ENCODE measurements at regions not wholly inside any gene's neighbourhood (a gene's known extent, or its start where the extent isn't known, plus 50 kb on each side); places are given as distances from the start of the nearest gene placed in this dataset.

DNA sequence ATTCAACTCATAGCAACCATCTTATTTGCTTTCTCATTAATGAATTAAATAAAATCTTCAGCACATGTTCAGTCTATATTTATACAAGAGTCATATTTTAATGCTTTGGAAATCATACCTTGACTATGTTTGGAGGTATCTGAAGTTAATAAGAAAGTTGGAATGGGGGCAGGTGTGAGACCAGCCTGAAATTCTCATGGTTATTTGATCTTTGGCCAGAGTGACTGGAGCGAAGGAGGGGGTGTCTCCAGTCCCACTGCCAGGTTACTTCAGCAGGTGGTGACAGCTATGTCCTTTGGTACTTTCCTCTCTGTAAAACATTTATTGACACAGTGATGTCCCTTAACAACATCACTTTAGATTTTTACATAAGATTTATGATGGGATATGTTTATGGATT is 318.1 kb upstream of the SGCD start:
- H3K27me3 Mint-ChIP-seq (ENCODE audit: unreplicated experiment) = no peaks in the 10 kb centered on the region
- H3K4me1 Mint-ChIP-seq (ENCODE audit: low read depth, unreplicated experiment) = no peaks in the 10 kb centered on the region
- no peak overlapping the region for H3K4me3 Mint-ChIP-seq (ENCODE audit: unreplicated experiment)
- no peaks in the 10 kb centered on the region for H3K36me3 Mint-ChIP-seq (ENCODE audit: unreplicated experiment)
- H3K27ac Mint-ChIP-seq (ENCODE audit: unreplicated experiment) = no peak overlapping the region
- no peak for TF ChIP-seq CTCF (IDR thresholded peaks at IDR 0.05; ENCODE audit: partially characterized antibody, unreplicated experiment)
- peaks cover 2% of the 10 kb centered on the region for H3K9me3 Mint-ChIP-seq (ENCODE audit: unreplicated experiment)
- DNase-seq = no peak

GRCh38 chr5:156009583-156009982 is 317.4 kb upstream of the SGCD start:
- no peaks in the 10 kb centered on the region for H3K36me3 Mint-ChIP-seq (ENCODE audit: unreplicated experiment)
- H3K27ac Mint-ChIP-seq (ENCODE audit: unreplicated experiment) = no peak overlapping the region
- no peak for DNase-seq
- H3K4me1 Mint-ChIP-seq (ENCODE audit: low read depth, unreplicated experiment) = no peaks in the 10 kb centered on the region
- H3K4me3 Mint-ChIP-seq (ENCODE audit: unreplicated experiment) = no peak overlapping the region
- H3K9me3 Mint-ChIP-seq (ENCODE audit: unreplicated experiment) = peaks cover 2% of the 10 kb centered on the region
- H3K27me3 Mint-ChIP-seq (ENCODE audit: unreplicated experiment) = no peaks in the 10 kb centered on the region
- no peak for TF ChIP-seq CTCF (IDR thresholded peaks at IDR 0.05; ENCODE audit: partially characterized antibody, unreplicated experiment)

DNA sequence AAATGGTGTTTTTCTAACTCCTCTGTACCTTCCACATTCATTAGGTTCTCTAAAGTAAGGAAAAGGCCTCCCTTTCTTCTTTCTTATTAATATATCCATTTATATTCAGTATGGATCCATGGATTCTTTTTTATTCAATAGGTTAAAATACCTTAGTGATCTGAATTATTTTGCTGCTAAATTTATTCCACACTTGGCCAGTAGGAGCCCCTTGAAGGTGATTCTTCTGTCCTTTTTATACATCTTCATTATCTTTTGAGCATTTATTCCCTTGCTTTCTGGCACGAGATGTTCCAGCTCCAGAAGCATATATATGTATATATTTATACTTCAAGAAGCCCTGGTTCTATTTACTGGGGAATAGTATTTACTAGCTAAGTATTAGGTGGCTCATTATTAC is 311.8 kb upstream of the SGCD start:
- H3K27ac Mint-ChIP-seq (ENCODE audit: unreplicated experiment) = no peak overlapping the region
- no peak for DNase-seq
- H3K36me3 Mint-ChIP-seq (ENCODE audit: unreplicated experiment) = no peaks in the 10 kb centered on the region
- TF ChIP-seq CTCF (IDR thresholded peaks at IDR 0.05; ENCODE audit: partially characterized antibody, unreplicated experiment) = peak; percentile 43
- no peak overlapping the region for H3K4me3 Mint-ChIP-seq (ENCODE audit: unreplicated experiment)
- H3K27me3 Mint-ChIP-seq (ENCODE audit: unreplicated experiment) = no peaks in the 10 kb centered on the region
- no peaks in the 10 kb centered on the region for H3K9me3 Mint-ChIP-seq (ENCODE audit: unreplicated experiment)
- no peaks in the 10 kb centered on the region for H3K4me1 Mint-ChIP-seq (ENCODE audit: low read depth, unreplicated experiment)

GRCh38 chr5:156019130-156019529 is 307.8 kb upstream of the SGCD start:
- no peak for TF ChIP-seq CTCF (IDR thresholded peaks at IDR 0.05; ENCODE audit: partially characterized antibody, unreplicated experiment)
- no peaks in the 10 kb centered on the region for H3K9me3 Mint-ChIP-seq (ENCODE audit: unreplicated experiment)
- H3K27ac Mint-ChIP-seq (ENCODE audit: unreplicated experiment) = no peak overlapping the region
- no peaks in the 10 kb centered on the region for H3K27me3 Mint-ChIP-seq (ENCODE audit: unreplicated experiment)
- DNase-seq = no peak
- H3K4me3 Mint-ChIP-seq (ENCODE audit: unreplicated experiment) = no peak overlapping the region
- no peaks in the 10 kb centered on the region for H3K4me1 Mint-ChIP-seq (ENCODE audit: low read depth, unreplicated experiment)
- H3K36me3 Mint-ChIP-seq (ENCODE audit: unreplicated experiment) = no peaks in the 10 kb centered on the region

DNA sequence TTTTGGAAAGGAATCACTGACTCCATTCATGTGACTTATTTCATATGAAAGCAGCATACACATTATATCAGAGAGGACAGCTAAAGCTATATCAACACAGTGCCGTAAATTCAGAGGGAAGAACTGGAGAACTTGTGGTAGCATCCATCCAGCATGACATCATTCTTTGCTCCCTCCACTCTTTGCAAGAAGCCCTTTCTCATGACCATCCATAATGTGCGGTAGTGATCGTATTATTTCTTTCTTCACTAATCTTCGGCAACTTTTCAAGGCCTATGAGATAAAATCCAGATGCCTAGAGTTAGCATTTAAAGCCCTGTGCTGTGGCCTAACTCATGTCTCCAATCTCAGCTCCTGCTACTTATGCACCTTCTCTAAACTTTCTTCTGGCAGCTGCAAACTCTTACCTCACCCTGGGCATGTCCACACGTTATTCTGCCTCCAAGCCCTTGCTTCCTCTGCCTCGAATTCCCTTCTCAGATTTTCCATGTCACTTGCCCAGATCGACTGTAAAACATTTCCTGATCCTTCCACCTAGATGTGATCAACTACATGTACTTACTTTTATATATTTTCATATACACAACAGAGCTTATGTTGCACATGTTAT is 307.3 kb upstream of the SGCD start:
- no peaks in the 10 kb centered on the region for H3K36me3 Mint-ChIP-seq (ENCODE audit: unreplicated experiment)
- H3K4me3 Mint-ChIP-seq (ENCODE audit: unreplicated experiment) = no peak overlapping the region
- no peaks in the 10 kb centered on the region for H3K4me1 Mint-ChIP-seq (ENCODE audit: low read depth, unreplicated experiment)
- no peaks in the 10 kb centered on the region for H3K27me3 Mint-ChIP-seq (ENCODE audit: unreplicated experiment)
- H3K27ac Mint-ChIP-seq (ENCODE audit: unreplicated experiment) = no peak overlapping the region
- no peak for TF ChIP-seq CTCF (IDR thresholded peaks at IDR 0.05; ENCODE audit: partially characterized antibody, unreplicated experiment)
- H3K9me3 Mint-ChIP-seq (ENCODE audit: unreplicated experiment) = no peaks in the 10 kb centered on the region
- no peak for DNase-seq
